Activated naive CD8-positive, alpha-beta T cell treated with anti-CD3 and anti-CD28 coated beads for 36 hours (primary cell): ENCODE measurements at regions not wholly inside any gene's neighbourhood (a gene's known extent, or its start where the extent isn't known, plus 50 kb on each side); places are given as distances from the start of the nearest gene placed in this dataset.

Experiments
- DNase-seq: peaks from one replicate; pipeline ENCODE4 v3.0.0; 2021
- H3K27ac Mint-ChIP-seq: one replicate; pipeline ENCODE4 v1.8.0; 2022; ENCODE audit warnings: mild to moderate bottlenecking, moderate library complexity, mixed read lengths
- H3K27me3 Mint-ChIP-seq: one replicate; pipeline ENCODE4 v1.8.0; 2022; ENCODE audit warnings: mild to moderate bottlenecking, mixed read lengths
- H3K36me3 Mint-ChIP-seq: one replicate; pipeline ENCODE4 v1.8.0; 2021; ENCODE audit warnings: mild to moderate bottlenecking, mixed read lengths
- H3K4me1 Mint-ChIP-seq: one replicate; pipeline ENCODE4 v1.8.0; 2021; ENCODE audit warnings: mixed read lengths
- H3K4me3 Mint-ChIP-seq: one replicate; pipeline ENCODE4 v1.8.0; 2022; ENCODE audit warnings: mild to moderate bottlenecking, moderate library complexity, mixed read lengths
- H3K9me3 Mint-ChIP-seq: one replicate; pipeline ENCODE4 v1.8.0; 2022; ENCODE audit warnings: mixed read lengths

DNA sequence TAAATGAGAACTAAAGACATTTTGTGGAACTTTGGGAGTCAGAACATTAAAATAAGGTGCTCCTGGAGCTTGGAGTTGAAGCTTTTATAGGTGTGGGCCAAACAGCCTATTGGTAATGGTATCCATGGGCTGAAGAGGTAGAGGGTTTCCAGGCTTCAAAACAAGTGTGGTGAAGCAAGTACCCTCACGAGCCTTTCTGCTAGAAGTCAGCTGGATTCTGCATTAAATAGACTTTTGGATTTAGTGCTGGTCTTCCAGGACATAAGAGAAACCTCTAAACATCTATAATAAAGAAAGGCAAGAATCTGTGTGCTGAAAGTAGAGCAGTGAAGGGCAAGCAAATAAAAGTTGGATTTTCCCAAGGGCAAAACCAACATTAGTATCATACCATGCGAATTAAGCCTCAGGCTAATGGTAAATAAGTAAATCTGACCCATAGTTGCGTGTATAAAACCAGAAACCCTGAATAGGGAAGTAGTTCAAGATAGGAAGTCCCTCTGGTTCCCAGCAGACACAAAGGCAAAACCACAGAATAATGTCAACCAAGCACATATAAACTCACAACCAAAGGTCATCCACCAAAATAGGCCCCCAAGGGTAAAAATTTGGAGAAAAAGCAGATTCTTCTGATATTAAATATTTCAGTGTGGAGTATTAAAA lies 306.3 kb downstream of the TLE4 start:
- no peaks in the 10 kb centered on the region for H3K27me3 Mint-ChIP-seq
- DNase-seq: no peak
- H3K36me3 Mint-ChIP-seq: no peaks in the 10 kb centered on the region
- H3K9me3 Mint-ChIP-seq: no peaks in the 10 kb centered on the region
- peaks cover 18% of the 10 kb centered on the region for H3K4me1 Mint-ChIP-seq
- no peak overlapping the region for H3K4me3 Mint-ChIP-seq
- H3K27ac Mint-ChIP-seq: no peak overlapping the region

DNA sequence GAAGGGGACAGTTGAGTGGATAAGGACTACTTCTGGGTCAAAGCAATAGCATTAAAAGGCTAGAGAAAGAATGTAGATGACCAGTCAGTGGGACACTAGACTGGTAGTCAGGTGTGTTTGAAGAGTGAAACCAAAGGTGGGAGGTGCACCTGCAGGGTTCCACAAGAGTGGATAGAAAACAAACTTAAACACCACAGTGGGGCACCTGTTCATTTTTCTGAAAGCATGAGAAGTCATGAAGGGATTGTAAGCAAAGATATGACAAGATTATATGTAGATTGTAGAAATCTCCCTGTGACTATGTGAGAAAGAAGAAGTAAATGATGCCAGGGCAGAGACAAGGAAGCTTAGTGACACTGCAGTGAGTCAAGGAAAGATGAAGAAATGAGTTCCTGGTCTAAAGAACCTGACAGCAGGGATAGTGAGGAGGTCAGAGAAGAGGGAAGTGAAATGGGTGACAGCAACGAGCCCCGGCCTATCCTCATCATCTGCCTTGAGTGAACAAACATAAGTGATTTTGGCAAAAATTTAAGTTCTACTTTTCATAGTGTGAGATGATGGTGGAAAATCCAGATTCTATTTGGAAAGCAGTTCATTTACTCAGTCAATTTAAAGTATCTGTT lies 296.9 kb downstream of the TLE4 start:
- no peak for DNase-seq
- Mint-ChIP-seq H3K27ac (no peak overlapping the region), H3K9me3 (no peaks in the 10 kb centered on the region), H3K4me1 (no peaks in the 10 kb centered on the region), H3K4me3 (no peak overlapping the region), H3K27me3 (no peaks in the 10 kb centered on the region), H3K36me3 (no peaks in the 10 kb centered on the region)

DNA sequence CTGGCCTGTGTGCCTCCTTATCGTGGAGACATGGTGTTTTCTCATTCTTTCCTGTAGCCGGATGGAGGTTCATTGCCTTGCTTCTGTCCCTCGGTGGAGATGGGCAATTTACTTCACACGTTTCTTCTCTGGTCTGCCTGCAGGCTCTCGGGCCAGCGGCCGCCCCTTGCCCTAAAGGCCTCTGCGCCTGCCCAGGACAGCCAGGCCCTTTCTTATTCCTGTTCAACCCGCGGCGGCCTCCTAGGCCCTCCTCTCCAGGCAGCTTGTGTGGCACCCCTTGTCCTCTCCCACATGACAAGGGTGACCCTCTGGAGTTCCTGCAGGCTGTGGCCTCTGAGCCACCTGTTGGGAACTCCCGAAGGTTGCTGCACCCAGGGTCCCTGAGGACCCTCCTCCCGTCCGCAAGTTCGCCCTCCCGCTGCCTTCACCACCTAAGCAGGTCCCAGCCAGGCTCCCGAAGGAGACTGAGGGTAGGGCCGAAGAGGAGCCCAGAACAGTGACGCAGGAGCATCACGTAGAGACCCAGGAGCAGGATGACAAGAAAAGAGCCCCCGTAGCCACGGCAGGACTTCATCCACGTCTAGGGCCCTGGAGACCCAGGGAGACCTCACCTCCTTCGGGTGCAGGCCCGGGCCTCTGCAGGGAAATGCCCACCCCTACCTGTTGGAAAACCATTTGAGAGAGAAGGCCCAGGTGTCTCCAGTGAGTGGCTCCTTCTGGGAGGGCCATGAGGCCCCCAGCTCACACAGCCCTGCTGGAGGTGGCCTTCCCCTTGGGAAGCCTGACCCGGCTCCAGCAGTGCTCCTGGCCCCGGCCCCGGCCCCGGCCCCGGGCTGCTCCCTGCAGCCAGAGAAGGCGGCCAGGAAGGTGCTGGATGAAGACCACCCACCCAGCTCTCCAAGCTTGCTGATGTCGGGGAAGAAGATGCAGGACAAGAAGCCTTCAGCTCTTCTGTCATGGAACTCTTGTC lies 291.4 kb downstream of the TLE4 start:
- peaks cover 10% of the 10 kb centered on the region for H3K9me3 Mint-ChIP-seq
- peaks cover 2% of the 10 kb centered on the region for H3K4me1 Mint-ChIP-seq
- H3K4me3 Mint-ChIP-seq: no peak overlapping the region
- H3K36me3 Mint-ChIP-seq: no peaks in the 10 kb centered on the region
- no peak overlapping the region for H3K27ac Mint-ChIP-seq
- no peaks in the 10 kb centered on the region for H3K27me3 Mint-ChIP-seq
- DNase-seq: no peak

DNA sequence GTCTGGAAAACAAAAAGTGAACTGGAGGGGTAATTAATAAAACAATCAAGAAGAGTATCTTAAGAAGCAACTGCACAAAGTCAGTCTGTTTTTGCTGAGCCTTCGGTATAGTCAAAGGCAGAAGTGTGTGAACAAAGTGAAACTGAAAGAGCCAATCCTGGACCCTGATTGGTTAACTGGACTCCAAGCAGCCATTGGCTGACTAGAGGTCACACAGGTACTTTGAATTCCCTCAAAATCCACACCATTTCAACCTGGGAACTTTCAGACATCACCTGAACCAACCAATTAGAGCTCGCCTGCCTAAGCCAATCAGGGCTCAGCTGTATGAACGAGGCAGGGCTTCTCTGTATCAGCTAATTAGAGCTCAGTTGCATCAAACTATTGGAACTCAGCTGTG lies 286.7 kb downstream of the TLE4 start:
- no peak for DNase-seq

DNA sequence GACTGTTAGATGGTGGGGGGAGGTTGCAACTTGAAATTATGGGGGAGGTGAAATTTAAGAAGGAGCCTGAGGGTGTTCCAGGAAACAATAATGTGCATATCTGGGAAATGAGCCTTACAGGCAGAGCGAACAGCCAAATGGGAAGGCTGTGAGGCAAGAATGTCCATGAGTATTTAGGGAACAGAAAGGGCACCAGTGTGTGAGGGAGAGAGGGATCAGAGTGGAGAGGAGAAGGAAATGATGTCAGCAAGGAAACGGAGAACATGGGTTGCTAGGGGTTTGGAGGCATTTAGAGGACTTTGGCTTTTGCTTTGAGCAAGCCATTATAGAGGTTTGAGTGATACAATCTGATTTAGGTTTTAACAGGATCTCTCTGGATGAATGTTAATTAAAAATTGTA lies 285.4 kb downstream of the TLE4 start:
- Mint-ChIP-seq H3K9me3 (peaks cover 7% of the 10 kb centered on the region), H3K4me1 (peaks cover 4% of the 10 kb centered on the region), H3K27me3 (no peaks in the 10 kb centered on the region), H3K4me3 (no peak overlapping the region), H3K27ac (no peak overlapping the region), H3K36me3 (no peaks in the 10 kb centered on the region)
- DNase-seq: no peak

More for the DNA sequence above, 286.7 kb downstream of the TLE4 start:
- H3K36me3 Mint-ChIP-seq: no peaks in the 10 kb centered on the region
- peaks cover 4% of the 10 kb centered on the region for H3K4me1 Mint-ChIP-seq
- H3K27ac Mint-ChIP-seq: no peak overlapping the region
- no peaks in the 10 kb centered on the region for H3K27me3 Mint-ChIP-seq
- H3K4me3 Mint-ChIP-seq: no peak overlapping the region
- H3K9me3 Mint-ChIP-seq: peaks cover 11% of the 10 kb centered on the region

DNA sequence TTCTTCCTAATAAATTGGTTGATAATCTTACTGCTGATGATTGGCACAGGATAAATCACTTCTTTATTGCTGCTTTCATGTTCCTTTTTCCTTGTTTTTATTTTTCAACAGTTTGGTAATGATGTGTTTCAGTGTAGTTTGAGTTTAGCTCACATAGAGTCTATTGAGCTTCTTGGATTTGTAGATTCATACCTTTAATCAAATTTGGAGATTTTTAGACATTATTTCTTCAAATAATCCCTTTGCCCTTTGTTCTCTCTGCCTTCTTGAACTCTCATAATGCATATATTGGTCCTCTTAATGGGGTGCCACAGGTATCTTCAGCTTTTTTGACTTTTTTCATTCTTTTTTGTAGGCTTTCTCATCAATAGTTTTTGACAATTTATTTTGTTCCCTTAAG lies 275.3 kb downstream of the TLE4 start:
- Mint-ChIP-seq H3K4me3 (no peak overlapping the region), H3K27ac (no peak overlapping the region), H3K4me1 (no peaks in the 10 kb centered on the region), H3K36me3 (peaks cover 14% of the 10 kb centered on the region), H3K27me3 (no peaks in the 10 kb centered on the region), H3K9me3 (peaks cover 19% of the 10 kb centered on the region)
- no peak for DNase-seq

DNA sequence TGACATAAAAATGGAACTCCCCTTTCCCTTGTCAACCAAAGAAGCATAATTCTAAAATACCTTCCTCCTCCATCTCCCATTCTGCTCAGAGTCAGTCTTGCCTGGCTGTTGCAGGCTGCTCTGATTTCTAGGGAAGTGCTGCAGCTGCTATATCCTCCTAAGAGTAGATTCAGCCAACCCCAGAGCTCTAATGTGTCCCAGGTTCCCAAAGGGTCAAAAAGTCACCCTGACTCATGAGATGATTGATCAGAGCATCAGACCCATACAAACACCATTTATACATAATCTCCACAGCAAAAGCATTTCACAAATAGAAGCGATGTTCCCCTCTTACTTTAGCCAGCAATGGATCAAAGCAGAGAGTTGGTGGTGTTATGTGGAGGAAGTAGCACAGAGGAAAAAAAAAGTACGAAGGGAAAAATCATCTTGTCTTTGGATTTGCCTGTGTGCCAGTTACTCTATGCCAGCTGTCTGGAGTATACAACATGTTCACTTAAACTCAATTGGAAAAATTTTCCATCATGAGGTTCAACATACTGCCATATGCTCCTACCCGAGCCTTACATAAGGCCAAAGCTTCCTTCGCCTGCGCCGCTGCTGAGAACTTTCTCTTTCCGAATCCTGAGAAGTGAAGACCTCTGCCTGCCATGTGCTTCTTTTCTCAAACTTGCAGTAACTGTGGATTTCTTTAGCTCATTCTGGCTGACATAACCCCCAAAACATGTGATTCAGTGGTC lies 258.0 kb downstream of the TLE4 start:
- Mint-ChIP-seq H3K9me3 (no peaks in the 10 kb centered on the region), H3K4me3 (no peak overlapping the region), H3K36me3 (peaks cover 1% of the 10 kb centered on the region), H3K4me1 (peaks cover under 1% of the 10 kb centered on the region), H3K27ac (no peak overlapping the region), H3K27me3 (no peaks in the 10 kb centered on the region)
- no peak for DNase-seq

DNA sequence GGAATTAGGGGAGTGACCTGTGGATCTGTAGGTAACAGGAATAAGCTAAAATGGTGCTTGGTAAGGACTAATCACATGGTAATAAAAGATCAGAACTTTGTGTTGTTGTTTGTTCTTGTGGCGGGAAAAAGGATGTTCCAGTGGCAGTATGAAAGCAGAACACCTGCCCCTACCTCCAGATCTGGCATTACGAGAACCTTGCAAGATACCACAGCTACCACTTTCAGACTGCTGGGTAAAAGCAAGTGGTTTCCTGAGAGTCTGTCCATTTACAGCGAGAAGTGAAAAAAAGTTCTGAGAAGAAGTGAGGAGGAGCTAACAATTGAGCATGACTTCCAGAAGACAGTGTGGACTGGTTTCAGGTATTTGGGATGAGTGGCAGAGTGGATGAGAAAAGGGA lies 252.5 kb downstream of the TLE4 start:
- DNase-seq: no peak
- H3K27me3 Mint-ChIP-seq: no peaks in the 10 kb centered on the region
- peaks cover 10% of the 10 kb centered on the region for H3K4me1 Mint-ChIP-seq
- H3K36me3 Mint-ChIP-seq: peaks cover 3% of the 10 kb centered on the region
- H3K9me3 Mint-ChIP-seq: no peaks in the 10 kb centered on the region
- H3K4me3 Mint-ChIP-seq: no peak overlapping the region
- no peak overlapping the region for H3K27ac Mint-ChIP-seq

DNA sequence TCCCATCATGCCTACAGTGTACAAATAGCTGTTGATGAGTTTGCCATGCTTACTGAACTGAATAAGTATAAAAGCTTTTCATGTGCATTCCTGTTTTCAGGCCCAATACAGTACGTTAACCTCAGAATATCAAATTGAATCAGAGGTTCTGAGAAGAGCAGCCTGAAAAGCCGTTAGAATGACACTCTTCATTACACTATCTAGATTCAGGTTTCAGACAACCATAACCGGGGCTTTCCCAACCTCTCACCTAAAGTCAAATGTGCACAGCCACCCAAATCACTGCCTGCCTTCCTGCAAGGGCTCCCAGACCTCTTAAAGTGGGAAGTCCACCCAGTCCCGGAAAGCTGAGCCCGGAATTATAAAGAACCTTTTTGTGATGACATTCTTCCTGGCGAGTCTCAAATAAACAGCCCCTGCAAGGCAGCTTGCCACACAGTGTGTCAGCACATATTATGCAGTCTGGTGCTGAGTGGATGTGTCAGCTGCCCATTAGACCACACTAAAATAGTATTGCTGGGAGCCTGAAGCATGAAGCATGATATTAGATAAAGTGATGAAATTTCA lies 245.8 kb downstream of the TLE4 start:
- DNase-seq: no peak
- H3K27me3 Mint-ChIP-seq: peaks cover 5% of the 10 kb centered on the region
- peaks cover 15% of the 10 kb centered on the region for H3K4me1 Mint-ChIP-seq
- no peak overlapping the region for H3K4me3 Mint-ChIP-seq
- H3K36me3 Mint-ChIP-seq: no peaks in the 10 kb centered on the region
- no peaks in the 10 kb centered on the region for H3K9me3 Mint-ChIP-seq
- H3K27ac Mint-ChIP-seq: no peak overlapping the region

DNA sequence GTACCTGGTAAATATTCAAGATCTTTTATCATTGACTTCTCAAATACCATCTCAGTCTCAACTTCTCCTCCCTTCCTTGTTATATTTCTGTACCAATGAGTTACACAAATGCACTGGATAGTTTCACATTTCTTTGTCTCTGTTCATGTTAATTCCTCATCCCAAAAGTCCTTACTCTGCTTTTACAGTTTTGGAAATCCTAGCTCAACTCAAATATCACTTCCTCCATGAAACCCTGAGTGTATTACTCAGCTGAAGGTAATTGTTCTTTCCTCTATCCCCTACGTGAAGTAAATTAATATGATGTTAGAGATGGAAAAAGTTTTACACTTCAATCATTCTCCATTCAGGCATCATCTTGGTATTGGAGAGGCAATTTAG lies 241.5 kb downstream of the TLE4 start:
- H3K4me1 Mint-ChIP-seq: peaks cover 22% of the 10 kb centered on the region
- H3K4me3 Mint-ChIP-seq: peak overlapping the region; percentile 75
- H3K27ac Mint-ChIP-seq: peak overlapping the region; percentile 86
- no peaks in the 10 kb centered on the region for H3K9me3 Mint-ChIP-seq
- peaks cover 5% of the 10 kb centered on the region for H3K27me3 Mint-ChIP-seq
- H3K36me3 Mint-ChIP-seq: no peaks in the 10 kb centered on the region
- DNase-seq: no peak

DNA sequence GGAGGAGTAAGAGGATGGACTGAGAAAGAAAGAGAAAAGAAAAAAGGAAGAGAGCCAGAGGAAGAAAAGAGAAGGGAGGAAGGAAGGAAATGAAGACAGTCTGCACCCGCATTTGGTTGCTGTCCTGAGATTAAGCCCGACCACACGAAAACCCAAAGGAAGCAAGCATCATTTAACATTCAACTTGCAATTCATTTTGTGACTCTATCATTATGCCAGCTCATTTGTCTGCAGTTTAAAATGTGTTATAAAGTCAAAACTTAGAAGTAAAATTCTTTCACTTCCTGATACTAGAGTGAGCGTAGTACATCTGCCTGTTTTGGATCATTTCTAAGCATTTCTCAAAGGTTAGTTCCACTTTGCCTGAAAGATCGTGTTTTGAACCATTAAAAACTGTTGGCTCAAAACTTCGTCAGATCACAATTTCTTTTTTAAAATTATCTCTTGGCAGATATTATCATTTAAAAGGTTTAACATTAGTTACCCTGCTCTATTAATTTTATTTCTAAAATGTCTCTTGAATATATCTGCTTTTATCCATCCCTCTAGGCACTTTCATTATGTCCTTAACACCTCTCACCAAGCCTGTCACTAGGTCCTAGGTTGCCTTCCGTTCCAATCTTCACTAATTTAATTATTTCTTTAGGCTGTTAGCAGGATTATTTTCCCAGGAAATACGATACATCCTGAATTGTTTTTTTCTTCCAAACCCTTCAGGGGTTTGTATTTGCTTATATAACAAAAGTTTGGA lies 240.9 kb downstream of the TLE4 start:
- Mint-ChIP-seq H3K9me3 (no peaks in the 10 kb centered on the region), H3K27me3 (peaks cover 2% of the 10 kb centered on the region), H3K4me3 (peak overlapping the region; percentile 75), H3K4me1 (peaks cover 22% of the 10 kb centered on the region), H3K36me3 (no peaks in the 10 kb centered on the region), H3K27ac (peak overlapping the region; percentile 86)
- no peak for DNase-seq

DNA sequence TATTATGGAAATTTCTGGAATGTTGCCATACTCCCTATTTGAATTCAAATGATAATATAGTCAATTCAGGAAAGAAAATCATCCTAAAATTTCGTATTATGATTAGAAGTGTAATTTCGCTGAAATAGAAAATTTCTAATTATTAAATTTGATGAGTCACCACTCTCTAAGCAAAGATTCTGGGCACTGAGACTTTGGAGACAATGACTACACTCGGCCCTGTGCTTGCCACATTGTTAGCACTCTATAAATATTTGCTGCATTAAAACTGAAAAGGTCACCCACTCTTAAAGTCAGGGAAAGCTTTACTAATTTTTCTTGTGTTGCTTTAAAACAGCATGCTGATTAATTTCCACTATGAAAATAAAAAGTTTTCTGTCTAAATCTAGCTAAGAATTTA lies 240.3 kb downstream of the TLE4 start:
- Mint-ChIP-seq H3K27ac (peak overlapping the region; percentile 86), H3K9me3 (no peaks in the 10 kb centered on the region), H3K27me3 (no peaks in the 10 kb centered on the region), H3K4me1 (peaks cover 18% of the 10 kb centered on the region), H3K36me3 (no peaks in the 10 kb centered on the region), H3K4me3 (peak overlapping the region; percentile 75)
- no peak for DNase-seq

DNA sequence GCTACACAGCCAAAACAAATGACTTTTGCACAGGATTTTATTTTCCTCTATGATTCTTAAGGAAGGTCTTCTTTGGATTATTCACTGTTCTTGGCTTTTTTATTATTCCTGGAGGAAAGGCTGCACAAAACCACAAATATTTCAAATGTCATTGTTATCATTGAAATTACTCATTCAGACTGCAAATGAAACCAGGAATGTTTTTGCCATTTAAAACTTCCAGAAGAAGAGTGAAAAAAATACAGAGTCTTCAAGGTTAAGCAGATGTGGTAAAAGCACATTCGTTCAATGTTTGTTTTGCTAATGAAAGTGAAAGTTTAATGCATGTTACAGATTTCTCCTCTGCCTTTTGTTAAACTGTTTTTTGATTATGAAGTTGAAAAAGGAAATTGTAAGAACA lies 238.2 kb downstream of the TLE4 start:
- no peak for DNase-seq
- H3K4me1 Mint-ChIP-seq: peaks cover 17% of the 10 kb centered on the region
- no peak overlapping the region for H3K4me3 Mint-ChIP-seq
- H3K36me3 Mint-ChIP-seq: no peaks in the 10 kb centered on the region
- no peaks in the 10 kb centered on the region for H3K27me3 Mint-ChIP-seq
- H3K27ac Mint-ChIP-seq: no peak overlapping the region
- H3K9me3 Mint-ChIP-seq: no peaks in the 10 kb centered on the region

DNA sequence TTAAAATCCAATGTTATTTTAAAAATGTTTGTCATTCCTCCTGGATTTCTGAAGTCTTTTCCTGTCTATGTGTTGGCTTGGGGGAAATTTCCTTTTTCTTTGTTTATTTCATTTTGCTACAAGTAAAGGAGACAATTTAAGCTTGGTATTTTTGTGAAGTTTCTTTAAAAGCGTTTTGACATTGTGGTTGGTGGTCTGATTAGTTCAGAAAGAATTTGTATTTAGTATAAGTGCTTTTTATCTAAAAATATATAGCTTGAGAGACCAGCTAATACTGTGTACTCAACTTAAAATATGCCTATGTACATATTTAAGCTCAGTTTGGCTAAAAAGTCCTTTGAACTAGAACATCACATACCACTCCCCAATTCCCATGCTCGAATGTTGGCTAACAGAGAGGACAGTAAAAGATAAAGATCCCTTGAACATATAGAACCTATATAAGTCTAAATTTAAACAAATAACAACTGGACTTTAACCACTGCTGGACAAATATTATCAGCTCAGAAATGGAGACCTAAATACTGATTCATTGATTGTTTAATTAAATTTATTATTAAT lies 237.6 kb downstream of the TLE4 start:
- Mint-ChIP-seq H3K9me3 (no peaks in the 10 kb centered on the region), H3K4me1 (peaks cover 17% of the 10 kb centered on the region), H3K27ac (no peak overlapping the region), H3K36me3 (no peaks in the 10 kb centered on the region), H3K4me3 (no peak overlapping the region), H3K27me3 (no peaks in the 10 kb centered on the region)
- no peak for DNase-seq
